ENCODE measurements at regions not wholly inside any gene's neighbourhood (a gene's known extent, or its start where the extent isn't known, plus 50 kb on each side); places are given as distances from the start of the nearest gene placed in this dataset.
"Not testable (repeated sequence)": the region's sequence is repeated elsewhere in the genome, so short reads cannot be mapped to it uniquely, and the experiment has no call there.

- DNase-seq (ENCODE audit: low spot score) = no peak
Observed at GRCh38 chr12:72723732-72724131, 451.6 kb downstream of the TRHDE start.

DNA sequence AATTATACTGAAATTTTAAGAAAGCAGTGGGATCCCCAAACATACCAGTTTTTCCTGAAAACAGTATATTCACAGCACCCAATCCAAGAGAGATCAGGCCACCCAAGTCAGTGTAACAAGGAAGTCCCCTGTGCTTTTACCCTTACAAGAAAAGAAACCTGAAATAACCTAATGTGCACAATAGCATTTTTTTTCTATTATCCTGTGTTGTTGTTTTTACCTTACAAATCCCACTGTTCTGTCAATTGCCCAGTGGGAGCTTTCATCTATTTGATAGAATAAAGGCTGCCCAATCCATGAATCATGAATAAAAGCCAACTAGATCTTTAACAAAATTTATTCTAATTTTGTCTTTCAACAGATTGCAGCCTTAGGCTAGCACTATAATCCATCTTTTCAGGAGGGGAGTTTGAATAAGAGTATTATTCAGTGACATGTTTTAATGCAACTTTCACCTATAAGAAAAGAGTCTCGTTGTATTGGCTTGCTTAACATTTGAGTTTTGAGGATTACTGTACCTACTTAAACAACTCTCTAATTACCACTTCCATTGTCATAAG, 457.4 kb downstream of the TRHDE start:
- no peak for DNase-seq (ENCODE audit: low spot score)

DNA sequence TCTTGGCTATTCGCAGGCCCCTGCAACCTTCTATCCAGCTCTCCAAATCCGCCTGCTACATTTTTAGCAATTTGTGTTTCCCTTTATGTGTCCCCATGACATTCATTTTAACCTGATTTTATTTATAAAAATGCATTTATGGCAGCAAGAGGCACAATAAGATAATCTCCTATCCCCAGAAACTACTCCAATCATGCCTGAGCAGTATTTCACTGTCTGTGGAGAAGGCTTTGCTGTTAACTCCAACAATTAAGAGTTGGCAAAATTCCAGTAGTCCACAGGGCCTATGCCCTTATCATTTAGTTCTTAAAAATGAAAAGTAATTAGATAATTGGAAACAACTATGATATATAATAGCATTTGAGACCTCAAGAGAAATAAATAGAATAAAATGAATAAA, 462.4 kb downstream of the TRHDE start:
- no peak for DNase-seq (ENCODE audit: low spot score)

DNA sequence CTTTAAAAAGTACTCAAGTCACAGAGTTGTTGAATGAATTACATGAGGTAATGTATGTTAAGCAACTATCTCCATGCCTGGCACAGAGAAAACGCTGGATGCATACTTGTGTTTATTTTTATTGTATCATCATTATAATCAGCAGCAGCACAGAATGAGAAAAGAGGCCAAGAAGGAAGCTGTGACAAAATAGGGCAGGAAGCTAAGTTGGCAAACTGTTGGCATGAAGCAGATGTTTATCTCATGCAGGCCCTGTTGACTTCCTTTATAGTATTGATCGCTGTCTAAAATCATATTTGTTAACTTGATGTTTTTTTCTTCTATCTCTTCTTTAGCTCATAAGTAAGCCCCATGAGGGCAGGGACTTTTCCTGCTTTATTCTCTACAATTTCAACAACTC, 466.6 kb downstream of the TRHDE start:
- DNase-seq (ENCODE audit: low spot score) = no peak

DNA sequence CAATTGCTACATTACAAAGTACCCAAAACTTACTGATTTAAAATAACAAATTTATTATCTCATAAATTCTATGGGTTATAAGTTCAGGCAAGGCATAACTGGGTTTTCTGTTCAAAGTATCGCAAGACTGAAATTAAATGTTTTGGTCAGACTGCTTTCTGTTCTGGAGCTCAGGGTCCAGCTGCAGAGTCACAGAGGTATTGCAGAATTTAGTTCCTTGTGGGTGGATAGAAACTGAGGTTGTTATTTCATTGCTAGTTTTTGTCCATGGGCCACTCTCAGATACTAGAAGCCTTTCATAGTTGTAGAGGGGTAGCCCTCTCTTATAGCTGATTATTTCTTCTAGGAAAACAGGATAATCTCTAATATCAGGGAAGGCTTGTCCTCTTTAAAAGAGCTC, 467.9 kb downstream of the TRHDE start:
- no peak for DNase-seq (ENCODE audit: low spot score)

DNA sequence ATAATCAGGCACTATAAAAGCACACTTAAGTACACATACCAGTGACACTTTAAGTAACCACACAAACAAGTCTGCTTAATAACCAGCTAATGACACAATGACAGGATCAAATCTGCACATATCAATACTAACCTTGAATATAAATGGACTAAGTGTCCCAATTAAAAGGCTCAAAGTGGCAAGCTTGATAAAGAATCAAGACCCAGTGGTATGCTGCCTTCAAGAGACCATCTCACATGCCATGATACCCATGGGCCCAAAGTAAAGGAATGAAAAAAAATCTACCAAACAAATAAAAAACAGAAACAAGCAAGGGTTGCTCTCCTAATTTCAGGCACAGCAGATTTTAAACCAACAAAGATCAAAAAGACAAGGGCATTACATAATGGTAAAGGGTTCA, 470.4 kb downstream of the TRHDE start:
- no peak for DNase-seq (ENCODE audit: low spot score)

DNA sequence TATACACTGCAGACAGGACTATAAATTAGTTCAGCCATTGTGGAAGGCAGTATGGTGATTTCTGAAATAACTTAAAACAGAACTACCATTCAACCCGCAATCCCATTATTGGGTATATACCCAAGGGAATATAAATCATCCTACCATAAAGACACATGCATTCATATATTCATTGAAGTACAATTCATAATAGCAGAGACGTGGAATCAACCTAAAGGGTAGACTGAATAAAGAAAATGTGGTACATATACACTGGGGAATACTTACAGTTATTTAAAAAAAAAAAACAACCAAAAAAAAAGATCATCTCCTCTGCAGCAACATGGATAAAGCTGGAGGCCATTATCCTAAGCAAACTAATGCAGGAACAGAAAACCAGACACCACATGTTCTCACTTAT, 473.9 kb downstream of the TRHDE start:
- no peak for DNase-seq (ENCODE audit: low spot score)

GRCh38 chr12:72747111-72747849, 475.1 kb downstream of the TRHDE start:
- DNase-seq (ENCODE audit: low spot score) = no peak

DNA sequence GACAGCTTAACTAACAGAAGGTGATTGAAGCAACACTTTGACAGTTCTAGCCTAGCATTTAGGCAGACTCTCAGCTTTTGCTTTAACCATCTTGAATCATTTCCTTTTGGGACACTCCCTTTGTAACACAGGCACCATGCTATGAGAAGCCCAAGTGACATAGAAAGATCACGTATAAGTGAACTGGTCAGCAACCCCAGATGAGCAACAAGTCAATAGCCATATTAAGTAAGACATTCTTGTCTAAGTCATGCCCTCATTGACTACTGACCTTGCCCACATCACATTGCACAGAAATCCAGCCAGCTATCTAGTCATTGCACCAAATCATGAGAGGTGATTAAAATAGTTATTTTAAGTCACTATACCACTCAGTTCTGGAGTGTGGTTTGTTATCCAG, 476.8 kb downstream of the TRHDE start:
- no peak for DNase-seq (ENCODE audit: low spot score)

GRCh38 chr12:72753571-72753970, 481.4 kb downstream of the TRHDE start:
- DNase-seq (ENCODE audit: low spot score) = no peak

DNA sequence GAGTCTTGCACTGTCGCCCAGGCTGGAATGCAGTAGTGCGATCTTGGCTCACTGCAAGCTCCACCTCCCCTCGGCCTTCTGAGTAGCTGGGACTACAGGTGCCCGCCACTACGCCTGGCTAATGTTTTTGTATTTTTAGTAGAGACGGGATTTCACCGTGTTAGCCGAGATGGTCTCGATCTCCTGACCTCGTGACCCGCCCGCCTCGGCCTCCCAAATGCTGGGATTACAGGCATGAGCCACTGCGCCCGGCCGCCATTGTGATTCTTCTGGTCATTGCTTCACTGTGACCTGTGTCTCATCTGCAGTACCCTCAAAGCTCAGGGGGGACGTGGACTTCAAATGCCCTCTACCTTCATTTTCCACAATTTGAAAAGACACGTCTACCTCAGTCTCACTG, 481.9 kb downstream of the TRHDE start:
- DNase-seq (ENCODE audit: low spot score) = not testable (repeated sequence)

DNA sequence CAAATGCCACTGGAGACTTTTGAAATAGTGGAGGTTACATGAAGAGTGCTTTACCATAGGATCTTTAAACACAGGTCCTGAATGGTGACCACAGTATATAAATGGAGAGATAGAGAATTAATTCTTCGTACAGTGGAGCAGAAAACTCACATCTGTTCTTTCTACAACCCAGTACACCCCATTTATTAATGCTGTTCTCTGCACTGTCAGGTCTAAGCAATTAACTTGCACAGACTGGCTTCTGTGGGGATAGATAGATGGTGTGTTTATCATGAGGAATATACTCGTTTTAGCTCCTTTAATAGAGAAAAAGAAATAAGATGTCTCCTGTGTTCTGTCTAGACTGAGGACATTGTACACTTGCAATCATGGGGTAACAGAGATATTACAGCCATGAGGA, 494.3 kb downstream of the TRHDE start:
- DNase-seq (ENCODE audit: low spot score) = no peak

GRCh38 chr12:72774023-72774422, 501.9 kb downstream of the TRHDE start:
- DNase-seq (ENCODE audit: low spot score) = no peak

DNA sequence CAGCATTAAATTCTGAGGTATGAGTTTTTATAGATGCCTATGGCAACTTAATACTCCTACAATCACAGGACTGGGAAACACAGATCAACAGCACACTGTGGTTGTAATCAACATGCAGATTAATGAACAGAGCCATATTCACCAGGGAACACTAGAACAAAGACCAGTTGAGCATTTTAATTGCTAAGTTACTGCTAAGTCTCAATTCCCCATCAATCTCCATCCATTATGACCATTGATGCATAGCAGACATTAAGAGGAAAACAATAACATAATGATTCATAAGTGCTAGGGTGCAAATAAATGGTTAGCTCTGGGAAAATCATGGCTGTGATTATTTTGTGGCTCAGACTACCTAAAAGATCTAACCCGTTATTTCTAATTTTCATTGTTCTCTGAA, 505.6 kb downstream of the TRHDE start:
- no peak for DNase-seq (ENCODE audit: low spot score)

DNA sequence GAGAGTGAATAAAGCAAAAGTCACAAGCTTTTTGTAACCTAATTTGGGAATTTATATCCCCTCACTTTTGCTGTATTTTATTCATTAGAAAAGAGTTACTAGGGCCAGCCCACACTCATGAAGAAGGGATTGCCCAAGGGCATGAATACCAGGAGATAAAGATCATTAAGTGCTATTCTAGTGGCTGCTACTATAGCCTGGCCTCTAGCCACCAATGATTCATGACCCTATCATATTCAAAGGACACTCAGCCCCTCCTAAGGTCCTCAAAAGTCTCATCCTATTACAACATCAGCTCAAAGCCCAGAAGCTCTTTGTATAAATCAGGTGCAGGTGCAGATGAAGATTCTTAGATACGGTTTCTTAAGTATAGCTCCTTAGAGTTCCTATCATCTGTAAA, 518.1 kb downstream of the TRHDE start:
- DNase-seq (ENCODE audit: low spot score) = no peak

DNA sequence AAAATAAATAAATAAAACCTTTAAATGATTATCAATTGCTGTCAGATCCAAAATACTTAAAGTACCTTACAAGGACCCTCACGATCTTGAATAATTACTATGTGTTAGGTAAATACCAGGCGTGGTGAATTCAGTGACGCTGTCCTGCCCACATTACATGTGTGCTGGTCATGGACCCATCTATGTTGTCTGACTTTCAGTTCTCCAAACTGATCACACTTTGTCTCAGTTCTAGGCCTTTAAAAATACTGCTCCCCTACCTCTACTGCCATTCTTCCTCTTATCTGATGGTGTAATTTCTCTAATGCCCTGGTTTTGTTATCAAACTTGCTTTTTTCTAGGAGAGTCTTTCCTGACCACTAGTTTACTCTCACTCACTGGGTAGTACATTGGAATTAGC, 520.7 kb downstream of the TRHDE start:
- DNase-seq (ENCODE audit: low spot score) = no peak

DNA sequence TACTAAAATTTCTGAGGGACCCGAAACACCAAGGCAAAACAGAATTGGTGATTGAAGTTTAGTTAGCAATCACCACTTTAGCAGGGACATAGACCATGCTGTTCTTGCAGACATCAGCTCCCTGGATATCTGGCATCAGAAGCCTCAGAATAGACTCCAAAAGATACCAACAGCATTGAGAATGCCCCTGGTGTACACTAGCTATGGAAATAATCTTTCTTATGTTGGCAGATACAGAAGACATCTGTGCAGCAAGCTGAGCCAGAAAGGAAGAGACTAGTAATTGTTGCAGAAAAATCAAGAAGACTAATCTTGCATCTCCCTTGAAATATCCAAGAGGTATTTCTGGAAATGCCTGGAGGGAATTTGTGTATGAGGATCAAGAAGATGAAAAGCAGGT, 521.6 kb downstream of the TRHDE start:
- DNase-seq (ENCODE audit: low spot score) = no peak

DNA sequence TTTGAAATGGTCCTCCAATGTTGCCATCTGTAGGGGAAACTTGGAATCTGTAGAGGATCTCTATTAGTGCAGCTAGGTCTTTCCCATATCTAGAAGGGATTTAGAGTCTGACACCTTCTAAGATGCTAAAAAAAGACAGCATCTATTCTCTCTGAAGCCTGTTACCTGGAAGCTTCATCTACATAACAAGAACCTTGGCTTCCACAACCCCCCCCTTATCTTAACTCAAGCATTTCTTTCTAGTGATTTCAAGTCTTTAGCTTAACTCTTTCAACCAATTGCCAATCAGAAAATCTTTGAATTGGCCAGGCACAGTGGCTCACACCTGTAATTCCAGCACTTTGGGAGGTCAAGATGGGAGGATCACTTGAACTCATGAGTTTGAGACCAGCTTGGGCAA, 543.3 kb downstream of the TRHDE start:
- DNase-seq (ENCODE audit: low spot score) = no peak

GRCh38 chr12:72828662-72829324, 556.6 kb downstream of the TRHDE start:
- DNase-seq (ENCODE audit: low spot score) = no peak

GRCh38 chr12:72829838-72830237, 557.7 kb downstream of the TRHDE start:
- no peak for DNase-seq (ENCODE audit: low spot score)

DNA sequence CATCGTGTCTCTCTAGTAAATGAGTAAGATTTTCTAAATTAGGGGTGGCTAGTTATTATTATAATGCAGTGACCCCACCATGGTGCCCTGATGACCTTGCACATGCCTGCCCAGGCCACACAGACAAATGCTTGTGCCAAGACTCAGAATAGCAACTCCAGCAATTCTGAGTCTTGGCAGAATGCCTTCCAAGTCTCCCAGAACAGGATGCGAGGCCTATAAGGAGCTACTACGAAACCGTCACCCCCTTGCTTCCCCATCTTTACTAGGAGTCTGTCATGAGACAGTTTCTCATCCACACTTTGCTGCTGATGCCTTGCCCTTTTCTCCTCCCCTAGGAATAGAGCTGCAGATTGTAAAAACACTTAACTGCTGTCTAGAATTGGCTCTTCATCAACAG, 559.9 kb downstream of the TRHDE start:
- no peak for DNase-seq (ENCODE audit: low spot score)

- no peak for DNase-seq (ENCODE audit: low spot score)
Observed at GRCh38 chr12:72836194-72836593, 564.0 kb downstream of the TRHDE start.

GRCh38 chr12:72839696-72840095, 567.5 kb downstream of the TRHDE start:
- DNase-seq (ENCODE audit: low spot score) = no peak

DNA sequence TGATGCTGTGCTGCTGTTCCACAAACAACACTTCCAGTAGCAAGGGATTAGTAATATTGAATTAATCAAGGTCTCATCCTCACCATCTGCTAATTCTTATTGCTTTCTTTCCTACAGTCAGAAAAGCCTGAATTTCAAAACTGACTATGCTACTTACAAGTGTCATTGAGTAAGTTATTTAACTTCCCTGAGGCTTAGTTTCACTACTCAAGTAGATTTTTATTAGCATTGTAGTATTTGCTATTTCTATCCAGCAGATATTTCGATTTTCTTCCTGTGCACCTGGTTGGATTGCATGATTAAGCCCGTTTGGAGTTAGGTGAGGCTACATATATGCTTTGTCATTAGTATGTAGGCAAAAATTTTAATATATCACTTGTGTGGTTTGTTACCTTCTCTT, 591.5 kb downstream of the TRHDE start:
- no peak for DNase-seq (ENCODE audit: low spot score)

All from HuH-7.5 (cell line).